ENCODE measurements at regions not wholly inside any gene's neighbourhood (a gene's known extent, or its start where the extent isn't known, plus 50 kb on each side); places are given as distances from the start of the nearest gene placed in this dataset.

- no peak for ATAC-seq
- Histone ChIP-seq H2AFZ (ENCODE audit: low read length) (no peak overlapping the region), H3K36me3 (ENCODE audit: low read depth, low read length) (no peaks in the 10 kb centered on the region), H3K9ac (ENCODE audit: low read length) (no peak overlapping the region), H3K4me3 (ENCODE audit: low read length) (no peak overlapping the region), H3K27ac (ENCODE audit: low read length) (no peak overlapping the region), H3K9me2 (replicated peaks; ENCODE audit: low read length) (no peaks in the 10 kb centered on the region), H3K27me3 (ENCODE audit: low read length) (peaks cover 15% of the 10 kb centered on the region; the same call in 1 of the 2 replicates), H3K4me1 (ENCODE audit: insufficient read depth, low read length) (no peaks in the 10 kb centered on the region), H4K20me1 (ENCODE audit: low read length) (no peaks in the 10 kb centered on the region), H3F3A (ENCODE audit: low read length, unreplicated experiment) (no peaks in the 10 kb centered on the region), H3K79me2 (ENCODE audit: low read length) (no peaks in the 10 kb centered on the region), H3K9me3 (ENCODE audit: low read length) (0 out of 2 replicates have a peak, but pooled peaks cover 3% of the 10 kb centered on the region), H3K4me2 (ENCODE audit: low read length) (no peak overlapping the region)
- no peak for DNase-seq
- TF ChIP-seq, protein P1, sequence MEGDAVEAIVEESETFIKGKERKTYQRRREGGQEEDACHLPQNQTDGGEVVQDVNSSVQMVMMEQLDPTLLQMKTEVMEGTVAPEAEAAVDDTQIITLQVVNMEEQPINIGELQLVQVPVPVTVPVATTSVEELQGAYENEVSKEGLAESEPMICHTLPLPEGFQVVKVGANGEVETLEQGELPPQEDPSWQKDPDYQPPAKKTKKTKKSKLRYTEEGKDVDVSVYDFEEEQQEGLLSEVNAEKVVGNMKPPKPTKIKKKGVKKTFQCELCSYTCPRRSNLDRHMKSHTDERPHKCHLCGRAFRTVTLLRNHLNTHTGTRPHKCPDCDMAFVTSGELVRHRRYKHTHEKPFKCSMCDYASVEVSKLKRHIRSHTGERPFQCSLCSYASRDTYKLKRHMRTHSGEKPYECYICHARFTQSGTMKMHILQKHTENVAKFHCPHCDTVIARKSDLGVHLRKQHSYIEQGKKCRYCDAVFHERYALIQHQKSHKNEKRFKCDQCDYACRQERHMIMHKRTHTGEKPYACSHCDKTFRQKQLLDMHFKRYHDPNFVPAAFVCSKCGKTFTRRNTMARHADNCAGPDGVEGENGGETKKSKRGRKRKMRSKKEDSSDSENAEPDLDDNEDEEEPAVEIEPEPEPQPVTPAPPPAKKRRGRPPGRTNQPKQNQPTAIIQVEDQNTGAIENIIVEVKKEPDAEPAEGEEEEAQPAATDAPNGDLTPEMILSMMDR (conservative IDR thresholded peaks at IDR 0.05; ENCODE audit: low read depth, low read length), result no peak
- TF ChIP-seq EZH2phosphoT487 (IDR thresholded peaks at IDR 0.05; ENCODE audit: borderline replicate concordance, low read length), result no peak
- TF ChIP-seq EZH2 (IDR thresholded peaks at IDR 0.05; ENCODE audit: low read length, unreplicated experiment), result no peak
- BruUV-seq (replicated peaks), result no TSS peak
- ChIA-PET POLR2A (ENCODE audit: unreplicated experiment) (no interaction called here), CTCF (no interaction called here)
- intact Hi-C loops (cut with micrococcal nuclease), result no loop called here
These were observed 55.6 kb upstream of the SNRPB2 start for GRCh38 chr20:16674243-16674642.

DNA sequence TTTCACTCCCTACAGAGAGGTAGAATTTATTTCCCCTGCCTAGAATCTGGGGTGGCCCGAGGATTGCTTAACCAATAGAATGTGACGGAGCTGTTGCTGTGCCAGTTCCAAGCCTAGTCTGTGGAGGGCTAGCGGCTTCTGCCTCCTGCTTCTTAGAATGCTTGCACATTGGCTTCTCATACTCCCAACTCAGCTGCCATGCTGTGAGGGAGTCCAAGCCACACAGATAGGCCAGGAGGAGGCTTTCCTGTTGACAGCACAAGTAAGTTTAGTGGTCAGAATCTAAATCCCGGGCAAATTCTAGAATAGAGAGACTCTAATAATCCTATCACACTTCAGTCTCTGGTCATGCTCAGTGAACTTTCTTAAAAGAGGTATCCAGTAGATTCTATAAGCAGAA, 57.5 kb upstream of the SNRPB2 start:
- POLR2A ChIA-PET (ENCODE audit: unreplicated experiment), result no interaction called here
- Histone ChIP-seq H3F3A (ENCODE audit: low read length, unreplicated experiment) (no peaks in the 10 kb centered on the region), H4K20me1 (ENCODE audit: low read length) (no peaks in the 10 kb centered on the region), H3K4me2 (ENCODE audit: low read length) (no peak overlapping the region), H2AFZ (ENCODE audit: low read length) (no peak overlapping the region), H3K36me3 (ENCODE audit: low read depth, low read length) (no peaks in the 10 kb centered on the region), H3K27me3 (ENCODE audit: low read length) (peaks cover 4% of the 10 kb centered on the region; the same call in 1 of the 2 replicates), H3K27ac (ENCODE audit: low read length) (no peak overlapping the region), H3K79me2 (ENCODE audit: low read length) (no peaks in the 10 kb centered on the region), H3K4me3 (ENCODE audit: low read length) (no peak overlapping the region), H3K9me3 (ENCODE audit: low read length) (0 out of 2 replicates have a peak, but pooled peaks cover 3% of the 10 kb centered on the region), H3K4me1 (ENCODE audit: insufficient read depth, low read length) (no peaks in the 10 kb centered on the region), H3K9ac (ENCODE audit: low read length) (no peak overlapping the region), H3K9me2 (replicated peaks; ENCODE audit: low read length) (no peaks in the 10 kb centered on the region)
- TF ChIP-seq, protein P1 (conservative IDR thresholded peaks at IDR 0.05; ENCODE audit: low read depth, low read length), result no peak
- TF ChIP-seq EZH2phosphoT487 (IDR thresholded peaks at IDR 0.05; ENCODE audit: borderline replicate concordance, low read length) (no peak), EZH2 (IDR thresholded peaks at IDR 0.05; ENCODE audit: low read length, unreplicated experiment) (no peak)
- CTCF ChIA-PET, result interaction anchor here (0.6 kb wide), 1 partner anchor 1016 kb away, joined by 14 read pairs; no protein-coding TSS in a partner anchor
- intact Hi-C loops (cut with micrococcal nuclease), result no loop called here
- DNase-seq (no peak), ATAC-seq (no peak)
- BruUV-seq (replicated peaks), result no TSS peak

DNA sequence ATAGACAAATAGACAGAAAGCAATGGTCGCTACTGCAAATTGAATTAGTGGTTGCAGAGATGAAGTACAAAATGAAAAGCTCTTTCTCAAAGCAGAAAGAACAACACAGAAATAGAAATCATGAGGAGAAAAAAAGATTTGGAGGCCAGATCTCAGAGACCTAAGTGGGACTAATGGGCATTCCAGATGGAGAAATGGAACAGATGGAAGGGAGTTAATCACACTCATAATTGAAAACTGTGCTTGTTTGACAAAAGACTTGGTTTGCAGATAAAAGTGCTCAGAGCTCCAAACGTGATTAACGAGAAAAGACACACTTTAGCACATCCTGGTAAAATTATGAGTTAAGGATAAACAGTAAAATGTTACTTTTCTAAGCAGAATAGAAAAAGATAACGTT, 58.1 kb upstream of the SNRPB2 start:
- H3K9me2 ChIP-seq (replicated peaks; ENCODE audit: low read length), result no peaks in the 10 kb centered on the region
- no peaks in the 10 kb centered on the region for H4K20me1 ChIP-seq (ENCODE audit: low read length)
- DNase-seq, result no peak
- intact Hi-C loops (cut with micrococcal nuclease), result no loop called here
- ChIA-PET CTCF (no interaction called here), POLR2A (ENCODE audit: unreplicated experiment) (no interaction called here)
- H3F3A ChIP-seq (ENCODE audit: low read length, unreplicated experiment), result no peaks in the 10 kb centered on the region
- 0 out of 2 replicates have a peak, but pooled peaks cover 3% of the 10 kb centered on the region for H3K9me3 ChIP-seq (ENCODE audit: low read length)
- H3K36me3 ChIP-seq (ENCODE audit: low read depth, low read length), result no peaks in the 10 kb centered on the region
- no peak overlapping the region for H3K4me3 ChIP-seq (ENCODE audit: low read length)
- TF ChIP-seq EZH2phosphoT487 (IDR thresholded peaks at IDR 0.05; ENCODE audit: borderline replicate concordance, low read length) (no peak), EZH2 (IDR thresholded peaks at IDR 0.05; ENCODE audit: low read length, unreplicated experiment) (no peak)
- TF ChIP-seq, protein P1 (conservative IDR thresholded peaks at IDR 0.05; ENCODE audit: low read depth, low read length), result no peak
- no peak overlapping the region for H3K9ac ChIP-seq (ENCODE audit: low read length)
- 0 out of 2 replicates have a peak, but pooled peaks cover 4% of the 10 kb centered on the region for H3K27me3 ChIP-seq (ENCODE audit: low read length)
- H3K4me1 ChIP-seq (ENCODE audit: insufficient read depth, low read length), result no peaks in the 10 kb centered on the region
- BruUV-seq (replicated peaks), result no TSS peak
- H3K27ac ChIP-seq (ENCODE audit: low read length), result no peak overlapping the region
- no peak for ATAC-seq
- H3K79me2 ChIP-seq (ENCODE audit: low read length), result no peaks in the 10 kb centered on the region
- H2AFZ ChIP-seq (ENCODE audit: low read length), result no peak overlapping the region
- H3K4me2 ChIP-seq (ENCODE audit: low read length), result no peak overlapping the region

All from PC-3 (cell line).